GM13976 (cell line): ENCODE measurements at regions not wholly inside any gene's neighbourhood (a gene's known extent, or its start where the extent isn't known, plus 50 kb on each side); places are given as distances from the start of the nearest gene placed in this dataset.

Source experiments
- DNase-seq: peaks from one replicate; pipeline ENCODE4 v3.0.0; 2012; ENCODE audit warnings: low spot score
- CTCF ChIP-seq: IDR thresholded peaks from 2 replicates; pipeline ENCODE4 v1.5.1; 2012; ENCODE audit warnings: borderline replicate concordance, mild to moderate bottlenecking; ENCODE audit not compliant: insufficient read depth; ENCODE audit errors: extremely low read depth, missing control alignments, control extremely low read depth
- in situ Hi-C: fragments of 300-500 bp; cut with MboI; formaldehyde crosslinking; loops from one replicate; pipeline ENCODE4 v1.12.0; 2022; ENCODE audit warnings: low sequenced_read_pairs, mixed read lengths, inconsistent platforms; ENCODE audit not compliant: unreplicated experiment

DNA sequence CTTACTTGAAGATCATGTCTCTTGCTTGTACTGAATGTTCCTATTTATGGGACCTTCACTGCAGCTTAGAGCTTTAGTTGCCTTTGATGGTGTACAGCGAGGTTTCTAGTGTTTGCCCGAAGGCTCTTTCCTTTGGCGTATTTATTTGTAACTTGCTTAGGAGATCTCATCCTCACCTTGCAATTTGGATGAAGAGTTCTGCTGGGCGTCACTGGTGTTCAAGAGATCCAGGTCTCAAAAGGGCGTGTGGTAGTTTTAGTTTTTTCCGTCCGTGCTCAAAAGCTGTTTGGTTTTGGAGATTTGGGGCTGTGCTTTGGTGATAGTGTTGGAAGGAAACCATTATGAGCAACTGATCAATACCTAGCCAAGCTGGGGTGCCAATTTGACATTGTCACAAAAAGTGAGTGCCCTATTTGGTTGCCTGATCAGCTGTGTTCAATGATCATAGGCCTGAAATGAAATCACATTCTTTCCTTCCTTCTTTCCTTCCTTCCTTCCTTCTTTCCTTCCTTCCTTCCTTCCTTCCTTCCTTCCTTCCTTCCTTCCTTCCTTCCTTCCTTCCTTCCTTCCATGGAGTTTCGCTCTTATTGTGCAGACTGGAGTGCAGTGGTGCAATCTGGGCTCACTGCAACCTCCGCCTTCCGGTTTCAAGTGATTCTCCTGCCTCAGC is 69.7 kb upstream of the GRAMD1B start:
- in situ Hi-C loops: no loop called here
- DNase-seq: no peak
- no peak for TF ChIP-seq CTCF

- DNase-seq: peak; percentile 79
- TF ChIP-seq CTCF: peak; percentile 34
- in situ Hi-C loops: no loop called here
Observed at GRCh38 chr11:123357990-123358827, 71.9 kb upstream of the GRAMD1B start.

- DNase-seq: no peak
- TF ChIP-seq CTCF: no peak
- in situ Hi-C loops: no loop called here
Observed at GRCh38 chr11:123357353-123357989, 72.6 kb upstream of the GRAMD1B start.

GRCh38 chr11:123356539-123356938 is 73.5 kb upstream of the GRAMD1B start:
- DNase-seq: no peak
- no peak for TF ChIP-seq CTCF
- in situ Hi-C loops: no loop called here

DNA sequence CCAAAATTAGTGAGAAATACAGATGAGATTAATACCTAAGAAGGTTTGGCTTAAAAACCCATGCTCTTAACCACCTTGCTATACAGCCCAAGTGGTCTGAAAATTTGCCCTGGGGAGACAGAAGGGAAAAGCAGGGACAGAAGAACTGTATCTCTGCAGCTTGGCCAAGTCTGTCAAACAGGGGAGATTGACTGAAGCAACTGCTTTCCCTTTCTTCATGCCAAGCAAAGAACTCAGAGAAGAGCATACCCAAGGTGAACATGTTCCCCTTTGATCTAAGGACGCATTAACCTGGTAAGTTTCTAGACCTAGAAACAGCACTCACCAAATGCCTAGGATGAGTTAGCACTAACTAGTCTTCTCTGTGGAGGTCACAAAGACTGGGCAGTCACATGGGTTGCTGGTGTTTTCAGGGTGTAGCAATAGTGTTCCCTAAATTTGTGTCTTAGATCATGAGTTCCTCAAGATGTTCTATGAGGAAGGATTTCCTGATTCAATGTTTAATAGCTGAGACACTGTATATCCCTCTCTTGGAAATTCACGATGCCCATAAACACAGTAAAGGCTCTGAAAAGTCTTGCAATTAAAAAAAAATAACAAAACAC is 75.6 kb upstream of the GRAMD1B start:
- in situ Hi-C loops: no loop called here

GRCh38 chr11:123351375-123351774 is 78.7 kb upstream of the GRAMD1B start:
- in situ Hi-C loops: no loop called here
- TF ChIP-seq CTCF: no peak
- no peak for DNase-seq

More for the DNA sequence above, 75.6 kb upstream of the GRAMD1B start:
- DNase-seq: no peak
- no peak for TF ChIP-seq CTCF
